HepG2 (cell line): ENCODE measurements at regions not wholly inside any gene's neighbourhood (a gene's known extent, or its start where the extent isn't known, plus 50 kb on each side); places are given as distances from the start of the nearest gene placed in this dataset.

Source experiments
- ARID5B ChIP-seq: IDR thresholded peaks from 2 replicates; pipeline ENCODE4 v1.4.0; 2020; ENCODE audit warnings: mild to moderate bottlenecking, missing genetic modification reagents
- MAX ChIP-seq: IDR thresholded peaks from 2 replicates; pipeline ENCODE4 v1.6.1; 2012; ENCODE audit warnings: inconsistent platforms
- RBAK ChIP-seq: sonication (generic); formaldehyde crosslinking; IDR thresholded peaks from 2 replicates; pipeline ENCODE4 v1.5.1; 2020; ENCODE audit warnings: mild to moderate bottlenecking, missing genetic modification reagents
- TEAD3 ChIP-seq: optimal IDR thresholded peaks from 2 replicates; pipeline ENCODE3; 2016; ENCODE audit warnings: borderline replicate concordance
- ZBTB43 ChIP-seq: sonication (generic); formaldehyde crosslinking; conservative IDR thresholded peaks from 2 replicates; pipeline ENCODE4 v1.4.0; 2020; ENCODE audit warnings: missing genetic modification reagents
- ZNF350 ChIP-seq: sonication (generic); formaldehyde crosslinking; IDR thresholded peaks from 2 replicates; pipeline ENCODE4 v1.4.0; 2020; ENCODE audit warnings: mild to moderate bottlenecking, low read depth, missing genetic modification reagents, borderline replicate concordance
- ZNF652 ChIP-seq: IDR thresholded peaks from 2 replicates; pipeline ENCODE4 v1.6.1; 2016; ENCODE audit warnings: low read depth, borderline replicate concordance
- ZNF747 ChIP-seq: sonication (generic); formaldehyde crosslinking; IDR thresholded peaks from 2 replicates; pipeline ENCODE4 v1.8.1; 2023; ENCODE audit warnings: missing genetic modification reagents, mild to moderate bottlenecking, borderline replicate concordance
- ZNF800 ChIP-seq: sonication (generic); formaldehyde crosslinking; IDR thresholded peaks from 2 replicates; pipeline ENCODE4 v1.4.0; 2020; ENCODE audit warnings: missing genetic modification reagents

GRCh38 chr5:74516211-74516636 lies 124.3 kb downstream of the ENC1 start (continued):
- no peak for TF ChIP-seq ZBTB43 (CRISPR knock-in tag)
- TF ChIP-seq ZNF652 = no peak
- TF ChIP-seq RBAK (CRISPR knock-in tag) = no peak
- peak; percentile 52 for TF ChIP-seq TEAD3
- no peak for TF ChIP-seq ZNF800
- TF ChIP-seq ARID5B (CRISPR knock-in tag) = peak; percentile 33; the same call in 1 of the 2 replicates
- TF ChIP-seq MAX = no peak
- no peak for TF ChIP-seq ZNF747 (CRISPR knock-in tag)
- TF ChIP-seq ZNF350 (CRISPR knock-in tag) = no peak
